HUDEP-2 (cell line): ENCODE measurements at regions not wholly inside any gene's neighbourhood (a gene's known extent, or its start where the extent isn't known, plus 50 kb on each side); places are given as distances from the start of the nearest gene placed in this dataset.
A peak's percentile ranks its signal among the peaks of the same experiment; 100 is the strongest.
"Not testable (repeated sequence)": the region's sequence is repeated elsewhere in the genome, so short reads cannot be mapped to it uniquely, and the experiment has no call there.

Experiments
- DNase-seq, 76 experiments: peaks; one replicate each; lab custom pipeline; 2025; ENCODE audit not compliant: unreplicated experiment in 76 of 76; lab: John Stamatoyannopoulos, UW

GRCh38 chr2:188787021-188787657, 187.0 kb upstream of the COL3A1 start:
- DNase-seq: no peak

GRCh38 chr2:188787658-188788240, 186.4 kb upstream of the COL3A1 start:
- no peak for DNase-seq

GRCh38 chr2:188788621-188789020, 185.6 kb upstream of the COL3A1 start:
- DNase-seq: peak in 2 of 76 experiments; percentile 1 to 7

GRCh38 chr2:188789951-188790350, 184.2 kb upstream of the COL3A1 start:
- DNase-seq: no peak

GRCh38 chr2:188794453-188794852, 179.7 kb upstream of the COL3A1 start:
- DNase-seq: not testable (repeated sequence)

DNA sequence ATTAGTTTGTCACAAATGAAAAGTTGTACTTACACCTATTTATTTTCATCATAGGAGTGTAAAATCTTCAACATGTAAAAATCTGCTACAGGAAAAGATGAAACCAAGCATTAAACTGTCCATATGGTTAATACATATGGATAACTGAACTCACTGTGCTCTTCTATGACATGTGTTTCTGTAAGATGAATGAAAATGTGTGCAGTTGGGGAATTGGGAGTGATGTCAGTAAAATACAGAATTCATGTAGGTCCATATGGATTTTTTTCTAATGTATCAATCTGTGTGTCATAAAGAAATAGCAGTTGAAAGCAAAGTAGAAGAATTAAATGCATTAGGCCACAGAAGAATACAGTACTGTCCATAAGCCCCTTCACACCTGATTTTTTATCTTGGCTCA, 178.4 kb upstream of the COL3A1 start:
- no peak for DNase-seq

DNA sequence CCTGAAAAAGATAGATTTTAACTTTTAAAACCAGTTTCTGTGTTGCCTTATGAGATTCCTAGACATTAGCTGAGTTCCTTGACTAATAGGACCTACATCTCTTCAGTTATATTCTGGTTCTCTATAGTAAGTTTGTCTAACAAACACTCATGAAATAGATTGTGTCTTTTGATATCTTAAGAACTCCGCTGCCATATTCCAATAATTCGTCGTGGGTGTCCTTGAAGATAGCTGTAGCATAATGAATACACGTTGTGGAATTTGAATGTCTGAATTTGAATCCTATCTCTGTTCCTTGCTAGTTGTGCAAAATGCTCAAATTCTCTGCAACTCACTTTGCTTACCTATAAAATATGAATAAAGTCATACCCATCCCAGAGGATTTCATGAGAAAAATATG, 176.8 kb upstream of the COL3A1 start:
- DNase-seq: no peak

- DNase-seq: no peak
Observed at GRCh38 chr2:188798159-188798558, 176.0 kb upstream of the COL3A1 start.

- DNase-seq: no peak
Observed at GRCh38 chr2:188805219-188805618, 169.0 kb upstream of the COL3A1 start.

- no peak for DNase-seq
Observed at GRCh38 chr2:188808947-188809355, 165.2 kb upstream of the COL3A1 start.

- no peak for DNase-seq
Observed at GRCh38 chr2:188810586-188810985, 163.6 kb upstream of the COL3A1 start.

DNA sequence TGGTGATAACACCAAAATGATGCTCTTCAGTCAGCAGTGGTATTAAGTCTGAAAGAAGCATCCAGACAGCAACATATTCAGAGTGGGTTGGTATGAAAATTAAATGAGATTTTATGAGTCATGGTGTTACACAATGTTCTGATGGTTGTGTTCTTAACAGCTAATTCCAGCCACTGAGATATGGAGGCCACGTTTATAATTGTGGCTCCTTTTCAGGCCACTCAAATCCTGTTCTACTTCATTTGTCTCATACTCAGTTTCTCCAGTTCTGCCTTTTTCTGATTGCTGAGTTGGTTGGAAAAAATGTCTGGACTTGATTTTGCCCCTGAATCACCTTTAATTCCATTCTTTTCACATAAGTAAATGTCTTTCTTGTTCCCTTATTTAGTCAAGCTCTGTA, 162.7 kb upstream of the COL3A1 start:
- DNase-seq: no peak

- DNase-seq: no peak
Observed at GRCh38 chr2:188813315-188813714, 160.9 kb upstream of the COL3A1 start.

DNA sequence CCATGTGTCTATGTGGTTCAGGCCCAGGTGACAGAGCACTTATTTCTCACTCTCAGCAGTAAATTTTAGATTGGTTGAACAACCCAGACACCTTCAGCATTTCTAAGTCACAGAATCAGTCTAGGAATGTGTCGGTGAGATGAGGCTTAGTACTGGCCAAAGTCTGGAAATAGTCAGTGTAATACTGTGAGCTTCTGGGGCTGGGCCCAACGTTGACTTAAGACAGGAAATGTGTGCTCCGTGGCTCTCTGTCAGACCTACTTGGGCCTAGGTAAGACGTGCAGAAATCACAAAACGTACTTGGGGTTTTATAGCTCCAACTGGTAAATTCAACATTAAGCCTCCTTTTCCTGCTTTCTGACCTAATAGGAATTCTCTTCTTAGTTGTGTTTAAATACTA, 160.3 kb upstream of the COL3A1 start:
- no peak for DNase-seq

DNA sequence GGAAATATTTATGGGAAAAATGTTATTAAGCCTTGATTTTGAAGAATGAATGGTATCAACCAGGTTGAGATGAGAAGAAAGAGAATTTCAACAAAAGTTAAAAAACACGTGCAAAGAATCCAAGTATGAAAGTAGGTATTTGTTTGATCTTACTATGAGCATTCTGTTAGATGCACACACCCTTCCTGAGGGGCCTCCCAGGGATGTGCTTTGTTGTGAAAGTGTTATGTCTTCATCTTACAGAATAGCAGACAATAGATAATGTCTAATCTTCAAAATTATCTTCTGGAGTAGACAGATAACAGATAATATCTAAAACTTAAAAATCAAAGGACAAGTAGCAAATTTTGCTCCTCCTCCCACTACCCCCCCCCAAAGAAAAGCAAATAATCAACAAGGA, 155.2 kb upstream of the COL3A1 start:
- DNase-seq: no peak

DNA sequence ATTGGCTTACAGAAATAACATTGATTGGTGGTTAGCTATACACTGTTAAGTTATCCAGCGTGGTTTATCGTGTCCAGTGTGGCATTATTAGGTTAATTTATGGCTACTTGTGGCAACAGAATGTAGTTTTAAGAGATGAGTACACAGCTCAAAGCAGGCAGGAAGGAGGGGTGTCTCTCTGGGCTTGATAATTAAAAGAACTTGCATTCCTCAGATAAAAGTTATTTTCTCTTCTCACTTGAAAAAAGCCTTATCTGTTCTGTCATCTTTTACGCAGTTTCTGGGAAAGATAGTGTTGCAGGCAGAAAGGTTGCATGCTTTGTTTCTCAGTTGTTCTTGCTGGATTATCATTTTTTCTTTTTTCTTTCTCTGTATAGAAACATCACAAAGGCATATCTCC, 154.4 kb upstream of the COL3A1 start:
- DNase-seq: no peak

DNA sequence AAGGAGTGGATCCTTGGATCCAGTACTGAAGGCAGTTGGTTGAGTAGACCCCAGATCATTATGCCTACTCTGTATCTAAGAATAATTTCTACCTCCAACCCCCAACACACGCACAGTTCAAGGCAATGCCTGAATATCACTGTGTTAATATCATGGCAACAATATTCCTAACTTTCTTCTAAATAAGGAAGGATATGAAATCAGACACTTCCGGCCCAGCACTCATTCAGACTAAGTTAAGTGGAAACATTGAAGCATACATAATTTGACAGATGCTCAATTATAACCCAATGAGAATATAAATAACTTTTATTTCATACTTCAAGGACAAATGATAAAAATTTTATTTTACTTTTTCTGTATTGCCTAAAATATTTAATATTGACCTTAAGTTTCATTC, 153.6 kb upstream of the COL3A1 start:
- DNase-seq: no peak

- no peak for DNase-seq
Observed at GRCh38 chr2:188824125-188824524, 150.0 kb upstream of the COL3A1 start.

GRCh38 chr2:188833331-188833730, 140.8 kb upstream of the COL3A1 start:
- no peak for DNase-seq

DNA sequence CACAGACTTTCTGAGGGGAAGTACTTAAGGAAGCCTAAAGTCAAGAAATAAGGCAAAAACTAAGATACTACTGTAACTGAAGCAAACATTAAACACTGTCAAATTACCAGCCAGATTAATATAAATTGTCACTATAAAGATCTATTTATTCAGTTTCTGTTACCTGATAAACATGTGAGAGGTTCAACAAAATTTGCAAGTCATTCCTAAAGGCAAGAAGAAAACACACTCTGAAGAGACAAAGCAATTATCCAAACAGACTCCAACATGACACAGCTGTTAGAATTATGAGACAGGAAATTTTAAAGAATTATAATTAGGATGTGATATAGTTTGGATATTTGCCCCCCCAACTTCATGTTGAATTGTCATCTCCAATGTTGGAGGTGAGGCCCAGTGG, 140.4 kb upstream of the COL3A1 start:
- no peak for DNase-seq

DNA sequence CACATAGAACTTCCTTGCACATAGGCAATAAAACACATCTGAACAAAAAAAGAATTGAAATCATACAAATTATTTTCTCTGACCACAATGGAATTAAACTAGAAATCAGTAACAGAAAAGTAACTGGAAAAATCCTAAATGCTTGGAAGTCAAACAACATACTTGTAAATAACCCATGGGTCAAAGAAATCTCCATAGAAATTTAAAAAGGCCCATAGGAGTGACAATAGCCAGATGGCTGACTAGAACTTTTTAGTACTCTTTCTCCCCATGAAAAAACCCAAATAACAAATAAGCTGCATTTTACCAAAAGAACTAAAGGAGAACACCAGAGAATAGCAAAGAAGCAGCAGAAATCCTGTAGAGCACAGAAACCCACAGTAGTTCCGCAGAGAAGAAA, 139.2 kb upstream of the COL3A1 start:
- DNase-seq: no peak

DNA sequence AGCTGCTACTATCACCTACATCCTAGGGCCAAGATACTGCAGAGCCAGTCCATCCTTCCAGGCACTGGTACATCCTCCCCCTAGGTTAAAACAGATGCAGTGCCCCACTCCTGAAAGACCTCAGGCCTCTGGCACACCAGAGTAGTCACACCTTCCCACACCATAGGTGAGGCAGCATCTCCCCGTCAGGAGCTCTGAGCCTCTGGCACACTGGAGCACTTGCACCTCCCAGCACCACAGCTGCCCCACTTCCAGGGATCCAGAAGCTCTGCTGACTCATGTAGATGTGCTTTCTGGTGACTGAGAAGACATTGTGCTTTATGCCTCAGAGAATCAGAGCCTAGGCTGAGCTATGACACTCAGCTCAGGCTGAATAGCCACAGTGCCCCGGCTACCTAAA, 138.4 kb upstream of the COL3A1 start:
- DNase-seq: no peak

DNA sequence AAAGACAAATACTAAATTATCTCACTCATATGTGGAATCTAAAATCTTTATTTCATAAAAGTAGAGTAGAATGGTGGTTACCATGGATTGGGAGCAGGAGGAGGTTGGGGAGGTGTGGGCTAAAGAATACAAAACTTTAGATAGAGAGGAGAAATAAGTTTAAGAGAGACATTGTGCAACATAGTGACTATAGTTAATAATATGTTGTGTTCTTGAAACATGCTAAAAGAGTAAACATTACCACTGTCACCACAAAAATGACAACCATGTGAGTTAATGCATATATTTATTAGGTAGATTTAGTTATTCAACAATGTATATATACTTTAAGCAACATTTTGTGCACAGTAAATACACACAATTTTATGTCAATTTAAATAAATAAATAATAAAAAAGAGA, 128.5 kb upstream of the COL3A1 start:
- DNase-seq: no peak
